Tibial nerve (tissue), 3 donors: ENCODE measurements at regions not wholly inside any gene's neighbourhood (a gene's known extent, or its start where the extent isn't known, plus 50 kb on each side); places are given as distances from the start of the nearest gene placed in this dataset.

ENCODE experiments used
- EP300 ChIP-seq, 2 donors: sonication (generic); formaldehyde crosslinking; IDR thresholded peaks; one replicate each; pipeline ENCODE4 v1.6.1; 2017; ENCODE audit warnings: antibody characterized with exemption in 2 of 2, mild to moderate bottlenecking in 1 of 2
- POLR2A ChIP-seq, 2 donors: fragments of 450-650 bp; IDR thresholded peaks; one replicate each; pipeline ENCODE4 v1.6.1; 2017; ENCODE audit warnings: antibody characterized with exemption in 2 of 2, mild to moderate bottlenecking in 2 of 2, moderate library complexity in 2 of 2

DNA sequence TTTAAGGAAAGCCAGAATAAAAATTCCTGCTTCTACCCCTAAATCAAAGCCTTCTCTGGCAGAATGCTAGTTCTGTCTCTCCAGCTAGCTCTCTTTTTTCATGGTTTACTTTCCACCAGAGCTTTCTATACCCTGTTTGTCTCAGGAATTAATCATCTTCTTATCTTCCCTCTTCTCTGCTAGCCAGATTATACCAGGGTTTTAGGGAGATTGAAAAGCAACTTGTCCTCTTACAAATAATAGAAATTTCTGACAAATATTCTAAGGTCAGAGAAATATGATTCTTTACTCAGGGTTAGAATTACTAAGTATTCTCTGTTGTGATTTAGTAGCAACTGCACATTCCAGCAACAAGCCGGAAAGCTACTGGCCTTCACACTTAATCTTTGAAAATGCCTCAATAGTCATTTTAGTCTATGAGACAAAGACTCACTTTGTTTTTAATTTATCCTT lies 166.4 kb downstream of the TANC2 start:
- TF ChIP-seq POLR2A (IDR thresholded peaks at IDR 0.05) (no peak), EP300 (IDR thresholded peaks at IDR 0.05) (no peak)
